ENCODE measurements at regions not wholly inside any gene's neighbourhood (a gene's known extent, or its start where the extent isn't known, plus 50 kb on each side); places are given as distances from the start of the nearest gene placed in this dataset.
"Not testable (repeated sequence)": the region's sequence is repeated elsewhere in the genome, so short reads cannot be mapped to it uniquely, and the experiment has no call there.

GRCh38 chr19:28999724-29000433 lies 213.1 kb downstream of the UQCRFS1 start:
- H3K9me3 ChIP-seq: peaks cover 39% of the 10 kb centered on the region
- ATAC-seq (no peak), DNase-seq (ENCODE audit: low read depth in 1 of 2, low spot score in 1 of 2) (no peak), FAIRE-seq (no peak)
- no peak overlapping the region for H3K4me2 ChIP-seq
- ChIA-PET POLR2A (interaction anchor here (0.5 kb wide), 1 partner anchor 88 kb away, joined by 3 read pairs; no protein-coding TSS in a partner anchor), CTCF (interaction anchor here (0.9 to 1.0 kb wide), 2 partner anchors 13 to 47 kb away, joined by 3 read pairs; no protein-coding TSS in a partner anchor)
- H3K4me1 ChIP-seq: peaks cover 12% of the 10 kb centered on the region
- 61% methylated on average over 12 of the region's 12 CpGs for WGBS (ENCODE audit: missing lambda C conversion rate)
- TF ChIP-seq, protein P1, sequence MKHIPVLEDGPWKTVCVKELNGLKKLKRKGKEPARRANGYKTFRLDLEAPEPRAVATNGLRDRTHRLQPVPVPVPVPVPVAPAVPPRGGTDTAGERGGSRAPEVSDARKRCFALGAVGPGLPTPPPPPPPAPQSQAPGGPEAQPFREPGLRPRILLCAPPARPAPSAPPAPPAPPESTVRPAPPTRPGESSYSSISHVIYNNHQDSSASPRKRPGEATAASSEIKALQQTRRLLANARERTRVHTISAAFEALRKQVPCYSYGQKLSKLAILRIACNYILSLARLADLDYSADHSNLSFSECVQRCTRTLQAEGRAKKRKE (CRISPR knock-in tag; IDR thresholded peaks at IDR 0.05; ENCODE audit: low read depth): no peak
- TF ChIP-seq RCOR1 (IDR thresholded peaks at IDR 0.05; ENCODE audit: low read depth, low read length) (no peak), HOXA7 (CRISPR knock-in tag; IDR thresholded peaks at IDR 0.05) (no peak), HOXB5 (CRISPR knock-in tag; IDR thresholded peaks at IDR 0.05) (no peak), RFX5 (IDR thresholded peaks at IDR 0.05) (no peak), NPAS2 (CRISPR knock-in tag; IDR thresholded peaks at IDR 0.05; ENCODE audit: borderline replicate concordance) (no peak), TFCP2L1 (CRISPR knock-in tag; IDR thresholded peaks at IDR 0.05) (no peak), GATA3 (IDR thresholded peaks at IDR 0.05; ENCODE audit: borderline replicate concordance) (no peak), MAZ (IDR thresholded peaks at IDR 0.05; ENCODE audit: borderline replicate concordance, low read depth, low read length) (no peak), CHD2 (IDR thresholded peaks at IDR 0.05; ENCODE audit: low read length, partially characterized antibody) (no peak), RARB (CRISPR knock-in tag; IDR thresholded peaks at IDR 0.05) (no peak), KDM5A (IDR thresholded peaks at IDR 0.05) (no peak)
- TF ChIP-seq, protein P2, sequence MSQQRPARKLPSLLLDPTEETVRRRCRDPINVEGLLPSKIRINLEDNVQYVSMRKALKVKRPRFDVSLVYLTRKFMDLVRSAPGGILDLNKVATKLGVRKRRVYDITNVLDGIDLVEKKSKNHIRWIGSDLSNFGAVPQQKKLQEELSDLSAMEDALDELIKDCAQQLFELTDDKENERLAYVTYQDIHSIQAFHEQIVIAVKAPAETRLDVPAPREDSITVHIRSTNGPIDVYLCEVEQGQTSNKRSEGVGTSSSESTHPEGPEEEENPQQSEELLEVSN (IDR thresholded peaks at IDR 0.05; ENCODE audit: borderline replicate concordance, low read depth): no peak
- TF ChIP-seq, protein P3, sequence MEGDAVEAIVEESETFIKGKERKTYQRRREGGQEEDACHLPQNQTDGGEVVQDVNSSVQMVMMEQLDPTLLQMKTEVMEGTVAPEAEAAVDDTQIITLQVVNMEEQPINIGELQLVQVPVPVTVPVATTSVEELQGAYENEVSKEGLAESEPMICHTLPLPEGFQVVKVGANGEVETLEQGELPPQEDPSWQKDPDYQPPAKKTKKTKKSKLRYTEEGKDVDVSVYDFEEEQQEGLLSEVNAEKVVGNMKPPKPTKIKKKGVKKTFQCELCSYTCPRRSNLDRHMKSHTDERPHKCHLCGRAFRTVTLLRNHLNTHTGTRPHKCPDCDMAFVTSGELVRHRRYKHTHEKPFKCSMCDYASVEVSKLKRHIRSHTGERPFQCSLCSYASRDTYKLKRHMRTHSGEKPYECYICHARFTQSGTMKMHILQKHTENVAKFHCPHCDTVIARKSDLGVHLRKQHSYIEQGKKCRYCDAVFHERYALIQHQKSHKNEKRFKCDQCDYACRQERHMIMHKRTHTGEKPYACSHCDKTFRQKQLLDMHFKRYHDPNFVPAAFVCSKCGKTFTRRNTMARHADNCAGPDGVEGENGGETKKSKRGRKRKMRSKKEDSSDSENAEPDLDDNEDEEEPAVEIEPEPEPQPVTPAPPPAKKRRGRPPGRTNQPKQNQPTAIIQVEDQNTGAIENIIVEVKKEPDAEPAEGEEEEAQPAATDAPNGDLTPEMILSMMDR (IDR thresholded peaks at IDR 0.05): no peak
- H3K4me3 ChIP-seq: no peak overlapping the region
- no peak overlapping the region for H3K27ac ChIP-seq

GRCh38 chr19:28998974-28999373 lies 214.0 kb downstream of the UQCRFS1 start:
- Histone ChIP-seq H3K4me2 (no peak overlapping the region), H3K4me3 (no peak overlapping the region), H3K9me3 (peaks cover 49% of the 10 kb centered on the region), H3K27ac (no peak overlapping the region; a peak in 1 of 6 replicates), H3K4me1 (peaks cover 12% of the 10 kb centered on the region)
- ChIA-PET POLR2A (no interaction called here), CTCF (interaction anchor here (0.8 to 1.3 kb wide), 3 partner anchors 10 to 480 kb away, joined by 3 read pairs; no protein-coding TSS in a partner anchor)
- no peak for ATAC-seq
- FAIRE-seq: no peak
- TF ChIP-seq HDAC2 (IDR thresholded peaks at IDR 0.05) (no peak), FOXS1 (CRISPR knock-in tag; IDR thresholded peaks at IDR 0.05) (no peak)
- no peak for DNase-seq (ENCODE audit: low read depth in 1 of 2, low spot score in 1 of 2)
- 53% methylated on average over 6 of the region's 6 CpGs for WGBS (ENCODE audit: missing lambda C conversion rate)

DNA sequence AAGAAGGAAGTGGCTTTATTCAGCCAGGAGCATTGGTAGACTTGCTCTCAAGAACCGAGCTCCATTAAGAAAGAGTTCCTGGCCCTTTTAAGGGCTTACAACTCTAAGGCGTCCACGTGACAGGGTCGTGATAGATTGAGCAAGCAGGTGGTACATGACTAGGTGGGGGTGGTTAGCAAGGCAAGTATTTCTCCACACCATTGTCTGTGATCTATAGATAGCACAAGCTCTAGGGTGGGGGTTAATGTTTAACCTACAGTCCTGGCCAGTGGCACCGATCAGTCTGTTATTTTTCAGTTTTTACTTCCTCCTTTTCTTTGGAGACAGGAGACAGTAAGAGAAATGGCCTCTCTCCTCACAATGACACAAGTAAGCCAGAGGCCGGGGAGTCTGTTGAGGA lies 215.1 kb downstream of the UQCRFS1 start:
- POLR2A ChIA-PET, CTCF ChIA-PET, H3K4me3 ChIP-seq, FAIRE-seq: not testable (repeated sequence)
- Histone ChIP-seq H3K9me3 (peaks cover 58% of the 10 kb centered on the region), H3K4me1 (peaks cover 12% of the 10 kb centered on the region), H3K27ac (peak overlapping the region; percentile 63 to 64; a peak in 5 of 6 replicates), H3K4me2 (peak overlapping the region; percentile 42)
- peak; percentile 51 to 72; a peak in 3 of 6 replicates for ATAC-seq
- WGBS (ENCODE audit: missing lambda C conversion rate): 7% methylated on average over 6 of the region's 6 CpGs
- DNase-seq (ENCODE audit: low read depth in 1 of 2, low spot score in 1 of 2): peak in 1 of 2 experiments; percentile 91
- TF ChIP-seq, protein P4, sequence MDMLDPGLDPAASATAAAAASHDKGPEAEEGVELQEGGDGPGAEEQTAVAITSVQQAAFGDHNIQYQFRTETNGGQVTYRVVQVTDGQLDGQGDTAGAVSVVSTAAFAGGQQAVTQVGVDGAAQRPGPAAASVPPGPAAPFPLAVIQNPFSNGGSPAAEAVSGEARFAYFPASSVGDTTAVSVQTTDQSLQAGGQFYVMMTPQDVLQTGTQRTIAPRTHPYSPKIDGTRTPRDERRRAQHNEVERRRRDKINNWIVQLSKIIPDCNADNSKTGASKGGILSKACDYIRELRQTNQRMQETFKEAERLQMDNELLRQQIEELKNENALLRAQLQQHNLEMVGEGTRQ (IDR thresholded peaks at IDR 0.05): peak; percentile 74
- TF ChIP-seq CEBPB (IDR thresholded peaks at IDR 0.05): peak; percentile 50 to 60; a peak in 2 of 4 replicates

All from A549 (cell line).